Transverse colon (tissue), 4 donors: ENCODE measurements at regions not wholly inside any gene's neighbourhood (a gene's known extent, or its start where the extent isn't known, plus 50 kb on each side); places are given as distances from the start of the nearest gene placed in this dataset.

Experiments used
- CTCF ChIP-seq, 5 experiments: fragments of 200-600 bp in 3 of 5; fragments of 450-650 bp in 2 of 5; sonication (generic) in 3 of 5; IDR thresholded peaks; 1 replicate in 2 of 5; 2 replicates in 3 of 5; pipeline ENCODE4 v1.5.1; 2016 to 2017; ENCODE audit warnings: antibody characterized with exemption in 5 of 5, inconsistent platforms in 3 of 5, mild to moderate bottlenecking in 2 of 5, moderate library complexity in 1 of 5
- EP300 ChIP-seq: sonication (generic); formaldehyde crosslinking; IDR thresholded peaks from one replicate; pipeline ENCODE4 v1.6.1; 2017; ENCODE audit warnings: antibody characterized with exemption, low read depth
- POLR2A ChIP-seq: fragments of 450-650 bp; IDR thresholded peaks from one replicate; pipeline ENCODE4 v1.6.1; 2016; ENCODE audit warnings: antibody characterized with exemption, mild to moderate bottlenecking, moderate library complexity
- POLR2AphosphoS5 ChIP-seq, 3 donors: sonication (generic); formaldehyde crosslinking; IDR thresholded peaks; one replicate each; pipeline ENCODE4 v1.6.1; 2016; ENCODE audit warnings: antibody characterized with exemption in 3 of 3

- TF ChIP-seq CTCF (IDR thresholded peaks at IDR 0.05) (no peak), POLR2AphosphoS5 (IDR thresholded peaks at IDR 0.05) (no peak), POLR2A (no peak), EP300 (no peak)
These were observed 179.9 kb upstream of the MBL2 start for GRCh38 chr10:52952391-52953055.
